GM19372 (cell line): ENCODE measurements at regions not wholly inside any gene's neighbourhood (a gene's known extent, or its start where the extent isn't known, plus 50 kb on each side); places are given as distances from the start of the nearest gene placed in this dataset.

Experiments used
- ATAC-seq: cut with Tn5 transposase; IDR thresholded peaks from one replicate; pipeline ENCODE4 v1.9.1; 2021; ENCODE audit warnings: mild to moderate bottlenecking, low read depth, moderate library complexity; ENCODE audit not compliant: unreplicated experiment

DNA sequence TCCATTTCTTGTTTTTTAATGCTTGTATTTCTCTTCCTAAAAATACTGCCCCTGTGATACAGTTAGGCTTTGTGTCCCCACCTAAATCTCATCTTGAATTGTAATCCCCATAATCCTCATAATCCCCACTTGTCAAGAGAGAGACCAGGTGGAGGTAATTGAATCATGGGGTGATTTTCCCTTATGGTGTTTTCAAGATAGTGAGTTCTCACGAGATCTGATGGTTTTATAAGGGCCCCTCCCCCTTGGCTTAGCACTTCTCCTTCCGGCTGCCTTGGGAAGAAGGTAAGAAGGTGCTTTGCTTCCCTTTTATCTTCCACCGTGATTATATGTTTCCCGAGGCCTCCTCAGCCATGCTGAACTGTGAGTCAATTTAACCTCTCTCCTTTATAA, 227.4 kb downstream of the MAN2A1 start:
- no peak for ATAC-seq

DNA sequence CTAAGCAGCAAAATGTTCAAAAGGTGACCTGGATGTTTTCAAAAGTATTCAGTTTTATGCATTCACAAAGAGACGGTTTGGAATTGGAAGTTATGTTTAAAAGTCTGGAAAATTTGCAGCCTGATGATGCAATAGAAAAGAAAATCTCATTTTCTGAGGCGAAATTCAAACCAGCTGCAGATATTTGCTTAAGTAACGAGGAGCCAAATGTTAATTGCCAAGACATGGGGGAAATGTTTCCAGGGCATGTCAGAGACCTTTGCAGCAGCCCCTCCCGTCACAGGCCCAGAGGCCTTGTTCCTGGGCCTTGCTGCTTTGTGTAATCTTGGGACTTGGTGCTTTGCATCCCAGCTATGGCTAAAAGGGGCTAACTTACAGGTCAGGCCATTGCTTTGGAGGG, 228.2 kb downstream of the MAN2A1 start:
- no peak for ATAC-seq

DNA sequence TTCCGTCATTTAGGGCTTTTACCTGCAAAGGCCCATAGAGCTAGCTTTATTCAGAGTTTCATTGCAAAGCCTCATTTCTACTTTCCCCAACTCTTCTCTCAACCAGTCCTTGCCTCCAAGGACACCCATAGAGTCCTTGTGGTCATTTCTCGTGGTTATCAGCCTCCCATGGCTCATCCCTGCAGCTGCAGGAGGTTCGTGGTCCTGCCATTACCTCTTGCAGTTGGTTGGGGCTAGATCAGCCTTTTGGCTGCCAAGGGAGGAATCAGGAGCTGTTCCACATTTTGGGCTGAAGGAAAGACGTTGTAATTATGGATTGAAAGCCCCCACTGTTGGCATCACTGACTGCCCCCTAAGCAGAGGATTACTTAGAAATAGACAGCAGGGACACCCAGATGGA, 231.0 kb downstream of the MAN2A1 start:
- no peak for ATAC-seq

DNA sequence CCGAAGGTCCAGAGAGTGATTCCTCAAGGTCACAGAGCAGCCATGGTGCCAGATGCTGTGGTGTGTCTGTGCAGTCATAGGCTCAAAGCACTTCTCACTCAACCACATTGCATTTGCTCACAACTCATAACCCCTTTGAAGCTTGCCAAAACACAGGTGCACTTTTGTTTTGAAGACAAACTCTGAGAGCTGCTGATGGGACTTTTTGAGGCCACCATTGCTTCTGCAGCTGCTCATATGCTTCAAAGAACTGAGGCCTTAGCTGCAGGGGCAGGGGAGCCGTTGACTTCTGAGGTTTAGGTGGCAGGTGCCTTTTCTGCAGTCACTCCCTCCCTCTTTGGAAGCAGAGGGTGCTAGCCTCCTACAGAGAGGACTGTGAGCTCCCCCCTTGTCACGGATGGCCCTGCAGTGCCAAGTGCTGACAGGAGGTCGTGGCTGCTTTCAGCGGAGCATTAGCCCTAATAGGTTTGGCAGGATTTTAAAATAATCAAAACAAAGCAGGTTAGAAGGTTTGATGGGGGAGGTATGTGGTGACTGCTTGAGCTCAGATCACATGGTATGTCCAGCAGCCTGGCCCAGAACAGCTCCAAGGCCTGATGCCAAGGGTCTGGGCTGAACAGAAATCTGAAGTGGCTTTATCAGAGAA, 232.1 kb downstream of the MAN2A1 start:
- ATAC-seq, result peak; percentile 61

DNA sequence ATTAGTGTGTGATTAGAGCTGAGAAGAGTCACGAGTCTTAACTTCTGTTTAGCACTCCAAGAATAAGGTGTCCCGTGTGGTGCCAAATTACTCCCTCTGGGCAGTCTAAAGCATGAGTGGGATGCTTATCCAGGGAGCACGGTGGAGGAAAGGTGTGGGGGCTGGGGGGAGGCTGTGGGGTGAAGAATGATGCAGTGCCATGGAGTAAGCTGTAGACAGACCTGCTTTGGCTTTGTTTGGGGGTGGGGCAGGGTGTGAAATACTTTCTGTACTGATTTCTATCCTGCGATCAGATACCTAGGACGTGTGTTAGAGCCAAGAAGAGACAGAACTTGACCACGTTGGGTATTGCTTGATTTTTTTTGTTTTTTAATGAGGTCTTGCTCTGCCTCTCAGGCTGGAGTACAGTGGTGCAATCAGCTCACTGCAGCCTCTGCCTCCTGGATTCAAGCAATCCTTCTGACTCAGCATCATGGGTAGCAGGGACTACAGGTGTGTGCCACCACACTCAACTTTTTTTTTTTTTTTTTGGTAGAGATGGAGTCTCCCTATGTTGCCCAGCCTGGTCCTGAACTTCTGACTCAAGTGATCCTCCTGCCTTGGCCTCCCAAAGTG, 232.8 kb downstream of the MAN2A1 start:
- no peak for ATAC-seq

DNA sequence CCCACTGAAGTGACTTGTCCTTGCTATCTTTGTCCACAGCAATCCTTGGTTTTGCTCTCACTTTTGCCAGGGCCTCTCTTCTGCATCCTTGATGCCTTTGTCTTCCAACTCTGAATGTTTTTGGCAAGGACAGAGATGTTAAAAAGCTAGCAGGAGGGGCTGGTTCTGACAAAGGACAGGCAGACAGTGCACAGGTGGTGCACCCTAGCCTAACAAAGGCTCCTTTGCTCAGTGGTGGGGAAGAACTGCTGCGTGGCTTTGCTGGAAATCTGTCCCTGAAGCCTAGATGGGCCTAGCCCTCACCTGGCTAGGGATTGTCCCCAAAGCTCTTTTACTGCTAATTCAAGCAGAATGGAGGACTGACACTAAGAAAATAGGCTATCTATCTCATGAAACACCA, 233.5 kb downstream of the MAN2A1 start:
- no peak for ATAC-seq

DNA sequence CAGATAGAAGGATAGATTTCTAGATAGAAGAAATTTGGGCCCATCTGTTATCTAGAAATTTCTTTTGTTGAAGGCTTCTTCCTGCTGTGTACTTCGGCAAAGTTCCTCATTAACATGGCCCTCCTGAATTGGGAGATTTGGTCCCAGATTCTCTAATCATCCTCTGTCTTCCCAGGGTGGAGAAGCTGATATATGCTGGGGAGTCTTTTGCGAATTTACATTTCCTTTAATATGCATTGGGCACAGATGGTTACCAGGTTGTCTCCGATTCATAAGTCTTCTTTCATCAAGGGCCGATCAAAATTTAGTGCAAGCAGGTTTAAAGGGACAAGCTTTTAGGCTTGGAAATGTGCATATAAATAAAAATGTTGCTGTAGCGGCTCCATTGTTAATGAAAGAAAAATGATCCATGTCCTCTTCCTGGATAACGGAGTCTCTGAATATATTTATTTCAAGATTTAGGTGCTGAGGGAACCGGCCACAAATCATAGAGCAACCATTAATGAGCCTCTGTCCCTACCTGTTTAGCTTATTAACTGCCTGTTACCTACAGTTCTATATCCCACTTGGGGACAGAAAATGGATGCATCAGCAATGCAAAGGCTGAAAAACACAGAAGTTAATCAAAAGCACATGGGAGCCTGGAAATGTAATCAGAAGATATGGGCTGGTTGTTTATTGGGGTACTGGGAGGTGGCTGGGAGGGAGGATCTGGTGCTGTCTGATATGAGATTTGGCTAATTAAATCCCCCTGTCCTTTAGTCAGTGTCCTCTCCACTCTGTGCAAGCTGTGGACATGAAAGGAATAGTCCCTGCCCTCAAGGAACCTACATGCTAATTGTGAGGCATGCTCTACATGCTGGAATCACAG, 234.7 kb downstream of the MAN2A1 start:
- ATAC-seq, result no peak

DNA sequence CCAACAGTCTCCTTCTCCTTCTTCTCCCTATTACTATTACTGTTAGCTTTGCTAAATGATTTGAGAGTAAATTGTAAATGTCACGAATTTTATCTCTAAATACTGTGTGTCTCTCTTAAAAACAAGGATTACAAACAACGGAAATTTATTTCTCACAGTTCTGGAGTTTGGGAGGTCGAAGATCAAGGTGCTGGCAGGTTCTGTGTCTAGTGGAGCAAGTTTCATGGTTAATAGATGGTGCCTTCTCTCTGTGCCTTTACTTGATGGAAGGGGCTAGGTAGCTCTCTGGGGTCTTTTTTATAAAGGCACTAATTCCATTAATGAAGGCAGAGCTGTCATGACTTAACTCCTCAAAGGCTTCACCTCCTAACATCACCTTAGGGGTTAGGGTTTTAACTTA, 237.9 kb downstream of the MAN2A1 start:
- ATAC-seq, result no peak

DNA sequence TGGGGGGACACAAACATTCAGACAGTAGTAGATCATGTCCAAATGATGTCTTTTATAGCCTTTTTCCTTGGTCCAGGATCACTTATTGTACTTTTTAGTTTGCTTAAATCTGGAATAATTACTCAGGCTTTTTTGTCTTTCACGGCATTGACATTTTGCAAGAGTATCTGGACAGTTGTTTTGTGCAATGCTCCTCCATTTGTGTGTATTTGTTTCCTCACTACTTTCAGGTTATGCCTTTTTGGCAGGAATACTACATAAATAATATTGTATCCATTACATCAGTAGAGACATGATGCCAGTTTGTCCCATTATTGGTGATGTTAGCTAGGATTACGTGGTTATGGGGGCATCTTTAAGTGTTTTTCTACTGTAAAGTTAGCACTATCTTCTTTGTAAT, 238.3 kb downstream of the MAN2A1 start:
- ATAC-seq, result no peak

DNA sequence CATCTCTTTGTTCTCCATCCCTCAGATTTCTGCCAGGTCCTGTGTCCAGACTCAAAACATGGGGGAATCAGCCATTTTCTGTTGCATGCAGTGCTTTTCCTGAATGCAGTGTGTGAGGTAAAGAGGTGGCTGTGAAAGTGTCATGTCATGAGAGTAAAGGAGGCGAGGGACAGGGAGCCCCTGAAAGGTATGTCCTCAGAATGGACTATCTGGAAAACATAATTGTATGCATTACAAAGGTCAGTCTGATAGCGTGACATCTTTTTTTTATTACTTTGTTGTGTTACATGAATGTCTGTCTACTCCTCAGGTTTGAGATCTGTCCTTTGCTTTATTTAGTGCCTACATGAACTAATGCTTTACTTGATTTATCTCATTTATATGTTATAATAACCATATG, 239.1 kb downstream of the MAN2A1 start:
- ATAC-seq, result no peak

DNA sequence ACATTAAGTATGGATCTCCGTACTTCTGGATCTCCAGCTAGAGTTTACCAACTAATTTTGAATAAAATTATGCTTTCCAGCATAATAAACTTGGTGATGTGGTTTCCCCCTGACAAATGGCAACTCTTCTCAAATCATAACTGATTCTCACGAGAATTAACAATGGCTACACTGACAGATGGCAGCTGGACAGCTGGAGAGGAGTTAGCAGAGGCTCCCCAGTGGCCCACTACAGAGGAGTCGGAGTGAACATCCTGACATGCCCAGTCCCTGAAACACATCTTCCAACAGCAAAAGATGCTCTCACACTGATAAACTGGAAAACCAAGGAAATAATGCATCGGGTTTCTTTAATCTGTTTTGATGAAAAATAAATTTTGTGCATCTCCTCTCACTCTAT, 239.6 kb downstream of the MAN2A1 start:
- no peak for ATAC-seq

DNA sequence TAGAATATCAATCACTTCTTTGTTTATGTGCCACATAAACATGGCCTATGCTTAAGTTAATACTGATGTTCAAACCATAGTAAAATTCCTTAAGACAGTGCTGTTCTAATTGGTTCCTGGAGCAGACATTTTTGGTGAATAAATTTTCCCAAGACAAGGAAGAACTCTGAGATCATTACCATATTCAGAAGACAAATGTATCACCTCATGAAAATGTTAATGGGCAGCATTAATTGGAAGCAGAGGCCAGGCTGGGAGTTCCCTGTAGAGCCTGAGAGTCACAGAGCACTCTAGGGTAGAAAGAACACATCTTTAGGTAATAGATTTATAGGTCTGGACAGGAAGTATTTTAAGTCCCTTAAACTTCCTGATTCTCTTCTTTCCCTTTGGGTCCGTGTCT, 240.2 kb downstream of the MAN2A1 start:
- no peak for ATAC-seq

DNA sequence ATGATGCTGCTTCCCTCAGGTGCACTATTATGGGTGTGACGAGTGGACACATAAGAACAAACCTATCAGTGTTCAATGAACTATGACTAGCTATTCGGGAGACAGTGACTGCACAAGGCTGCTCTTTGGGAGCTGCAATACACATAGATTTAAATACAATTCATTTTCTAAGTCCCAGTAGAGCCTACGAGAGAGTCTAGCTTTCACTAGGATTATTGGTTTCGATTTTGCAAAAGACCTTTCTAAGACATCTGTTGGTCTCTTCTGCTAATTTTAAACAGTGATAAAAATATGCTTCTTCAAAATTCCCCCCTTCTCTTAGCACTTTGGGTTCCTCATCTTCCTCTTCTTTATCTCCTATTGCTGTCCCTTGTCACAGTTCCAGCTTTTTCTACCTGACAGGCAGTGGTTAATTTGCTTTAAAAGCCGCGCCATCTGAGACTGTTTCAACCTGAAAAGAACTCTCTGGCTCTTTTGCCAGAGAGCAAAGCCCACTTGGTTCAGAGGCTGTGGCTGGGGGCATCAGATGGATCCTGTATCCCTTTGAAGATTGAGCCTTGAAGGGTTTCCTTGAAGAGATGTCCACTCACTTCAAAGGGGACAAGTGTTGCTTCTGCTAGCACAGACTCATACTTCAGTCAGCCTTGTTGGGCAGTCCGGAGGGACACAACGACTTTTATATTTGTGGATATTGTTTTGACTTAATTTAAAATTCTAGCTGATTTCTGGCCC, 241.5 kb downstream of the MAN2A1 start:
- no peak for ATAC-seq

DNA sequence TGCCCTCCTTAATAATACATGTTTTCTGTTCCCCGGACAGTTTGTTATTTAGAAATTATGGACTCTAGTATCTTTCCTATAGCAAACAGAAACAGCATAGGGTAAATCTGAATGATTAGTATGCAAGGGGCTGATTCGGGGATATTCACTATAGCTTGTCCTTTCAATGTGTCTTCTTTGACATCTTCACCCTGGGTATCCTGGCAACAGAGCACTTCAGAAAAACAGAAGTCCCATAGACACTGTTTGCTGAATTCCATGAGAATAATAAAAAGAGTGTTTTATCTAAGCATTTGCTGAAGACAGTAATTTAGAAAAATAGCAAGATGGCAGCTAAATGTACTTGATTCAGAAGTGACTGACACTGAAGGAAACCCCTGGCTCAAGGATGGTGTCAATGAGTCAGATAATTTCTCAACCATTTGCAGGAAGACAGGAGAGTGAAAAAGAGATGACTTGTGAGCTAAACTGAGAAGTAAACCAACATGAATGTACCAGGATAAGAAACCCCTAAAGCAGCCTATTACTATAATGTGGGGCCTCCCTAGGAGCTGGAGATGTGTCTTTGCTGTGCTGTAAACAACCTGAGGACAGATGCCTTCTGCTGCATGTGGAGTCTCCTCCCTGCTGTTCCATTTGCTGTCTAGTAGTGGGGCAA, 246.2 kb downstream of the MAN2A1 start:
- no peak for ATAC-seq

DNA sequence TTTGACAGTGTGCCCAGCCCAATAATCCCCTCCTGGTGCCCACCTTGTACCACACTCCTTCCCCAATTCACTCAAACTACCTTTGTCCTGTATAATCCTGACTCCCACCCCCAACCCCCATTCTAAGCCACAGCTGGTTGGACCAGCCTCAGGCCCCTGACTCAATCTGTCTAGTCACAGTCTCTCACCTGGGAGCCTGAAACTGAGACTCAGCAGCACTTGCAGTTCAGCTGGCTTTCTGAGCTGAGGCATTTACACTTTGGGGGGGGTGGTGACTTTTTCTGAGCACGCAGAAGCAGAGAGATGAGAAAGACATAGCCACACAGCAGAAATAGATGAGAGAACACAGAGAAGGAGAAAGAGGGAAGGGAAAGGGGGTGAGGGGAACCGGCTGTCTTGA, 247.3 kb downstream of the MAN2A1 start:
- peak; percentile 73 for ATAC-seq

DNA sequence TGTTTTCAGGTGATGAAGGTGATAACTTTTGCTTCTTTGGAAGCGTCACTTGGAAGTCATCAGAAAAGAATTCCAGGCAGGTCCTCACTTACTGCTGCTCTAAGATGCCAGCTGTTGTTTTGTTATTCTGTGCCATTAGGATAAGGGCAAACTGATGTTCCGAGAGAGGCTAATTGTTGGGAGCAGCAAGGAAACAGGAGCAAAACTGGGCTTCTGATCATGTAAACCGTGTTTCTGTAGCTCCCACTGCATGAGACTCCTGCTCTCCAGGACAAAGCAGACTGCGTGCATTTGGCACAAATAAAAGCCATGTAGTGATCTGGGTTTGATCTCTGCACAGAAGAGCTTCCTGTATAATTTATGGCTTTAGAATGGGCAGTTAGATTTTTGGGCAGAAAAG, 248.2 kb downstream of the MAN2A1 start:
- ATAC-seq, result no peak

DNA sequence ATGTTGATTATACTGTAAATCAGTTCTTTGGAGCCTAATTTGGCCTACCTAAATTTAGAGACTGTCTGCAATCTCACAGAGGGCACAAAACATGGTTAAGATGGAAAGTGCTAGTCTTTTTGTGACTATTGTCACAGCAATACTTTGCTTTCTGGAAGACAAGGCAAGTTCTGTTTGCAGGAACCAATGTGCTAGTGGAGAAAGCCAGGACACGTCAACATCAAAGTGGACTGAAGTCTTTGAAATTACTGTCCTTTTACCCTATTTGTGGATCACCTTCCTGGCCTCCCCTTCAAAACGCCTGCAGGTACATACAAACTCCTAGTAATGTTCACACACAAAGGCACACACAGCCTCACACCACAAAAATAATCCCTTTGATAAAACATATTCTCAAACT, 248.7 kb downstream of the MAN2A1 start:
- no peak for ATAC-seq

DNA sequence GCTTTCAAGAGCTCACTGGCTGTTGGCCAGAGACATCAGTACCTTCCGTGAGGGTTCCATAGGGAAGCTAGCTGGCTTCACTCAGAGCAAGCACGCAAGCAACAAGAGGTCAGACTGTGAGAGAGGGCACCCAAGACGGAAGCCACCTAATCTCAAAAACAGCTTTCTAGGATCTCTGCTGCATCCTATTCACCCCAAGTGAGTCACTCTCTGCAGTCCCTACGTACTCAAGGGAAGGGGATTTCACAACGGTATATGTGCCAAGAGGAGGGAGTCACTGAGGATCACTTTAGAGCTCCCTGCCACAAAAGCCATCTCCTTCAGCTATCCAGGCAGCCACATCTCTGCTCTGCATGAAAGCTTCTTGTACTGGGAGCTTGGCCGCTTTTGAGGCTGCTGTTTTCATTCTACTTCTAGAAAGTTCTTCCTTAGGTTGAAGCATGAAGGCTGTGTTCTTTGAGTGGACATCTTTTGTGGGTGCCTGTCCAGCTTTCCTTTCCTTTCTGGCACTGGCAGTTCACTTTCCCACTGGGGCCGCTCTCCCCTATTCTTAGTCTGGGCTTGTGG, 249.5 kb downstream of the MAN2A1 start:
- ATAC-seq, result no peak

DNA sequence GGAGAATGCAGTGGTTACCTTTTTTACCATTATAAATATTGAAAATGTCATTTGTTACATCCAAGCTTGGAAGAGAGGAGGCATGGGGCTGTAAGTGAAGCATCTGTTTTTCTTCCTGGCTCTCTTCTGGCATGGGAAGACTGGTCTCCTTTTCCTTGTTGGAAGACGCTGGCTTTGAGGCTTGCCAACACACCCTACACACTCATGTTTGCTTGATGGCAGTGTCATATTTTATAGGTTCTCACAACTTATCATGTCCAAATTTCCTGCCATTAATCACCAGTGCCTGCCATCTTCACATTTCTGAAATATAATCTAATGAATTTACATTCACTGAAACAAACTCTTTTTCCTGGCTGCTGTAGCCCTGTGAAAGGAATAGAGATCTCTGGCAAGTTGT, 252.9 kb downstream of the MAN2A1 start:
- ATAC-seq, result no peak

DNA sequence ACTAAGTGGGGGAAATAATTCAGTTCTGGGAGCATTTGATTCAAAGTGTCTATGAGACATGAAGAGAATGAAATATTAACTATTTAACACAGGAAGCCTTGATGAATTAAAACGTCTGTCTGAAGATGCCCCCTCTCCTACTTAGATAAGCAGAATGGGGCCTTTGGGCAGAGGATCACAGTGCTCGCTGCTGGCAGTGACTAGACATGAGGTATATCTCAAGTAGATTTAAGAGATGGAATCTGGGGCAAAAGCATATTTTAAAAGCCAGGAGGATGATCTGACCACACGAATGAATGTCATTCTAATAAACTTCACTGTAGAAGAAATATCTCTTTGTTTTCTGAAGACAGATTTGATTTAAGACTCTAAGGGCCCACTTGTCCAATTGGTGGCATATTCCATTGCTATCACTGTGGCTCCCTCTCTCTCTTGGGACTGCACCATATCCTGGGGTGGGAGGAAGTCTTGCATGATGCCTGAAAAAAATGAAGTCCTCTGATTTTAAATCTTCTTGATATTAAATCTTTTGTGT, 254.0 kb downstream of the MAN2A1 start:
- no peak for ATAC-seq
